ENCODE measurements at regions not wholly inside any gene's neighbourhood (a gene's known extent, or its start where the extent isn't known, plus 50 kb on each side); places are given as distances from the start of the nearest gene placed in this dataset.

- DNase-seq (ENCODE audit: low spot score), result peak; percentile 46
These were observed 59.1 kb upstream of the BOD1L2 start for GRCh38 chr18:57087644-57088376.

GRCh38 chr18:57088883-57089282 is 58.0 kb upstream of the BOD1L2 start:
- no peak for DNase-seq (ENCODE audit: low spot score)

GRCh38 chr18:57089702-57090101 is 57.2 kb upstream of the BOD1L2 start:
- DNase-seq (ENCODE audit: low spot score), result peak; percentile 15

- DNase-seq (ENCODE audit: low spot score), result no peak
These were observed 55.7 kb upstream of the BOD1L2 start for GRCh38 chr18:57091231-57091630.

- no peak for DNase-seq (ENCODE audit: low spot score)
These were observed 52.7 kb upstream of the BOD1L2 start for GRCh38 chr18:57094175-57094574.

GRCh38 chr18:57095884-57096283 is 51.0 kb upstream of the BOD1L2 start:
- DNase-seq (ENCODE audit: low spot score), result no peak

All from SW480 (cell line).